Retinal pigment epithelial cell (primary cell): ENCODE measurements at regions not wholly inside any gene's neighbourhood (a gene's known extent, or its start where the extent isn't known, plus 50 kb on each side); places are given as distances from the start of the nearest gene placed in this dataset.
"Not testable (repeated sequence)": the region's sequence is repeated elsewhere in the genome, so short reads cannot be mapped to it uniquely, and the experiment has no call there.

Experiments
- DNase-seq: peaks from one replicate; pipeline ENCODE4 v3.0.0-alpha.2; 2010; ENCODE audit warnings: low read depth
- H3K4me3 ChIP-seq: 2 replicates; pipeline ENCODE4 v1.5.1; 2011; ENCODE audit warnings: mild to moderate bottlenecking, low read length, control low read depth, moderate library complexity
- CTCF ChIP-seq: conservative IDR thresholded peaks from 2 replicates; pipeline ENCODE4 v1.5.1; 2011; ENCODE audit warnings: low read depth, low read length, control low read depth, inconsistent platforms

- H3K4me3 ChIP-seq: no peak overlapping the region
- peak; percentile 8 for DNase-seq
- no peak for TF ChIP-seq CTCF
These were observed 306.8 kb downstream of the LMBRD1 start for GRCh38 chr6:69489970-69490369.

GRCh38 chr6:69487688-69488087 lies 309.1 kb downstream of the LMBRD1 start:
- no peak overlapping the region for H3K4me3 ChIP-seq
- TF ChIP-seq CTCF: peak; percentile 46
- DNase-seq: no peak

GRCh38 chr6:69466979-69467570 lies 329.7 kb downstream of the LMBRD1 start:
- no peak for TF ChIP-seq CTCF
- DNase-seq: no peak
- H3K4me3 ChIP-seq: no peak overlapping the region

- no peak overlapping the region for H3K4me3 ChIP-seq
- DNase-seq: no peak
- TF ChIP-seq CTCF: no peak
These were observed 330.9 kb downstream of the LMBRD1 start for GRCh38 chr6:69465866-69466265.

GRCh38 chr6:69456086-69456485 lies 340.7 kb downstream of the LMBRD1 start:
- H3K4me3 ChIP-seq: no peak overlapping the region
- no peak for DNase-seq
- no peak for TF ChIP-seq CTCF

GRCh38 chr6:69454619-69455018 lies 342.2 kb downstream of the LMBRD1 start:
- H3K4me3 ChIP-seq, DNase-seq: not testable (repeated sequence)

GRCh38 chr6:69450493-69450892 lies 346.3 kb downstream of the LMBRD1 start:
- DNase-seq, H3K4me3 ChIP-seq: not testable (repeated sequence)

- H3K4me3 ChIP-seq: no peak overlapping the region
- no peak for TF ChIP-seq CTCF
- no peak for DNase-seq
These were observed 346.9 kb downstream of the LMBRD1 start for GRCh38 chr6:69449887-69450286.
